ENCODE measurements at regions not wholly inside any gene's neighbourhood (a gene's known extent, or its start where the extent isn't known, plus 50 kb on each side); places are given as distances from the start of the nearest gene placed in this dataset.

DNA sequence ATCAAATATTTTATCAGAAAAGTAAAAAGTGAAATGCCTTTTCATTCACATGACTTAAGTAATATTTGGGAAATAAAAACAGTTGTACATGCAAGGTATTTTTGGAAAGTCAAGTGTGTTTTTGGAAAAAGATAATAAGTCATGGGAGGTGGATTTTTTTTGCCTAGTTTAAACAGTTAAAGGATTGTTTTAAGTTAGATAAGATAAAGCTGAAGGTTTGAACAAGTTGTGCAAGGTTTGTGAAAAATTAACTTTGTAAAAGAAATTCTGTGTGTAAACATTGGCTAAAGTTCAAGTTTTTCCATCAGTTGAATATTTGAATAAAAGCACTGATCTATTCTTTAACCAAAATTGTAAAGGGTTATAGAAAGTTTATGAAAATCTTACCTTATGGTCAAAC is 207.9 kb upstream of the RGPD4 start:
- TF ChIP-seq CTCF (IDR thresholded peaks at IDR 0.05; ENCODE audit: poor library complexity, severe bottlenecking) (no peak), RAD21 (conservative IDR thresholded peaks at IDR 0.05) (no peak), EZH2 (IDR thresholded peaks at IDR 0.05; ENCODE audit: borderline replicate concordance, insufficient read depth, low read length, poor library complexity, severe bottlenecking) (no peak), POLR2AphosphoS5 (IDR thresholded peaks at IDR 0.05) (no peak), TAF1 (IDR thresholded peaks at IDR 0.05; ENCODE audit: low read depth) (no peak), SMC3 (conservative IDR thresholded peaks at IDR 0.05; ENCODE audit: poor library complexity) (no peak)
